NCI-H460 (cell line): ENCODE measurements at regions not wholly inside any gene's neighbourhood (a gene's known extent, or its start where the extent isn't known, plus 50 kb on each side); places are given as distances from the start of the nearest gene placed in this dataset.
"Not testable (repeated sequence)": the region's sequence is repeated elsewhere in the genome, so short reads cannot be mapped to it uniquely, and the experiment has no call there.

Source experiments
- DNase-seq: peaks from one replicate; pipeline ENCODE4 v3.0.0-alpha.2; 2016; ENCODE audit warnings: low read depth; ENCODE audit errors: extremely low read depth
- small RNA-seq, 2 experiments: library from RNA; depleted of rRNA; stranded (forward); fragments of <200 nt; gene quantifications; one replicate each; pipeline ENCODE3, GENCODE V24; 2014

- not testable (repeated sequence) for DNase-seq
Observed at GRCh38 chr11:129763569-129763968, 52.1 kb upstream of the TMEM45B start.

GRCh38 chr11:129764204-129764603 is 51.4 kb upstream of the TMEM45B start:
- DNase-seq: not testable (repeated sequence)

Small RNA genes in the stretch of these regions (small RNA-seq; reads per million reads assigned to genes)
- 0 reads per million in 2 experiments for gene RPS27P20
